H1 (cell line): ENCODE measurements at regions not wholly inside any gene's neighbourhood (a gene's known extent, or its start where the extent isn't known, plus 50 kb on each side); places are given as distances from the start of the nearest gene placed in this dataset.

Source experiments
- CTCF ChIA-PET: fragments of 300-600 bp; sonication (Branson Sonifier 250); formaldehyde crosslinking; loops from one replicate; lab custom pipeline; 2021; ENCODE audit not compliant: partially characterized antibody; lab: Charles Lee
- POLR2A ChIA-PET: fragments of 300-600 bp; sonication (Branson Sonifier 250); formaldehyde crosslinking; loops from one replicate; lab custom pipeline; 2021; ENCODE audit warnings: inconsistent platforms; ENCODE audit not compliant: partially characterized antibody; lab: Charles Lee
- DNase-seq, 2 experiments: peaks; one replicate each; pipeline versions ENCODE4 v3.0.0 to v3.0.0-alpha.2; 2010 to 2022; ENCODE audit warnings: low spot score in 2 of 2, low read depth in 1 of 2, mixed read lengths in 1 of 2
- FAIRE-seq: peaks from 2 replicates; lab custom pipeline; 2011; peaks lifted over from hg19 to GRCh38; lab: Jason Lieb, UNC
- H2AFZ ChIP-seq: 2 replicates; pipeline ENCODE4 v1.8.1; 2012; ENCODE audit warnings: low read length, inconsistent platforms
- H2AK5ac ChIP-seq: 2 replicates; pipeline ENCODE4 v1.6.1; 2013; ENCODE audit warnings: low read depth, low read length
- H2BK120ac ChIP-seq: replicated peaks from 2 replicates; pipeline ENCODE3; 2013; ENCODE audit warnings: low read depth, low read length, inconsistent platforms
- H2BK12ac ChIP-seq: 2 replicates; pipeline ENCODE4 v1.6.1; 2013; ENCODE audit warnings: low read depth, low read length
- H2BK15ac ChIP-seq: 2 replicates; pipeline ENCODE4 v1.6.1; 2013; ENCODE audit warnings: low read length
- H2BK20ac ChIP-seq: 2 replicates; pipeline ENCODE4 v1.6.1; 2013; ENCODE audit warnings: low read length
- H2BK5ac ChIP-seq: 2 replicates; pipeline ENCODE4 v1.6.1; 2013; ENCODE audit warnings: low read depth, low read length
- H3K14ac ChIP-seq: 2 replicates; pipeline ENCODE4 v1.6.1; 2013; ENCODE audit warnings: inconsistent platforms; ENCODE audit not compliant: insufficient read length
- H3K18ac ChIP-seq: 2 replicates; pipeline ENCODE4 v1.6.1; 2013; ENCODE audit warnings: low read length; ENCODE audit errors: extremely low read depth
- H3K23ac ChIP-seq: 2 replicates; pipeline ENCODE4 v1.6.1; 2013; ENCODE audit warnings: inconsistent platforms; ENCODE audit not compliant: insufficient read length
- H3K23me2 ChIP-seq: 2 replicates; pipeline ENCODE4 v1.6.1; 2013; ENCODE audit warnings: low read depth, low read length
- H3K27ac ChIP-seq: 2 replicates; pipeline ENCODE4 v1.6.1; 2011; ENCODE audit warnings: low read depth, low read length, inconsistent platforms
- H3K27me3 ChIP-seq, 4 experiments: replicated peaks in 1 of 4; 1 replicate in 1 of 4; 2 replicates in 3 of 4; pipeline versions ENCODE4 v1.6.1 to v1.8.1; 2011 to 2013; ENCODE audit warnings: low read length in 3 of 4, mild to moderate bottlenecking in 3 of 4, inconsistent platforms in 2 of 4, mixed read lengths in 2 of 4, moderate library complexity in 1 of 4; ENCODE audit not compliant: control insufficient read depth in 3 of 4, insufficient read depth in 3 of 4; ENCODE audit errors: extremely low read depth in 1 of 4
- H3K36me3 ChIP-seq, 4 experiments: 2 replicates each; pipeline versions ENCODE4 v1.6.1 to v1.8.1; 2011 to 2013; ENCODE audit warnings: mild to moderate bottlenecking in 4 of 4, low read length in 3 of 4, moderate library complexity in 2 of 4, control low read depth in 1 of 4, inconsistent platforms in 1 of 4; ENCODE audit not compliant: insufficient read depth in 4 of 4, control insufficient read depth in 2 of 4
- H3K4ac ChIP-seq: replicated peaks from 2 replicates; pipeline ENCODE3; 2013; ENCODE audit warnings: low read length, low read depth, mixed read lengths, inconsistent platforms; ENCODE audit not compliant: insufficient read length
- H3K4me1 ChIP-seq, 4 experiments: replicated peaks in 1 of 4; 1 replicate in 1 of 4; 2 replicates in 3 of 4; pipeline versions ENCODE4 v1.6.1 to v1.8.1; 2011 to 2013; ENCODE audit warnings: low read length in 3 of 4, inconsistent platforms in 2 of 4, mixed read lengths in 1 of 4; ENCODE audit not compliant: insufficient read depth in 4 of 4, control insufficient read depth in 3 of 4
- H3K4me2 ChIP-seq, 2 experiments: 2 replicates each; pipeline versions ENCODE4 v1.6.1 to v1.8.1; 2011 to 2013; ENCODE audit warnings: low read depth in 2 of 2, low read length in 2 of 2, control low read depth in 1 of 2, inconsistent platforms in 1 of 2, mild to moderate bottlenecking in 1 of 2; ENCODE audit not compliant: insufficient read depth in 1 of 2
- H3K4me3 ChIP-seq, 4 experiments: fragments of 200-600, 300-600 bp in 1 of 4; sonication (generic), shearing (Covaris generic), sonication (Bioruptor Twin) in 1 of 4; 2 replicates each; pipeline versions ENCODE4 v1.5.1 to v1.8.1; 2011 to 2016; ENCODE audit warnings: low read length in 4 of 4, low read depth in 3 of 4, control low read depth in 2 of 4, inconsistent platforms in 2 of 4, mild to moderate bottlenecking in 2 of 4, mixed read lengths in 1 of 4, moderate library complexity in 1 of 4; ENCODE audit not compliant: insufficient read depth in 2 of 4; ENCODE audit errors: extremely low read depth in 1 of 4
- H3K56ac ChIP-seq: replicated peaks from 2 replicates; pipeline ENCODE3; 2013; ENCODE audit warnings: low read depth, mild to moderate bottlenecking, mixed read lengths, low read length, inconsistent platforms; ENCODE audit not compliant: insufficient read length
- H3K79me1 ChIP-seq: 2 replicates; pipeline ENCODE4 v1.6.1; 2013; ENCODE audit warnings: low read depth, low read length, control low read depth
- H3K79me2 ChIP-seq, 2 experiments: 2 replicates each; pipeline versions ENCODE4 v1.6.1 to v1.8.1; 2012 to 2013; ENCODE audit warnings: low read length in 2 of 2, mild to moderate bottlenecking in 2 of 2, inconsistent platforms in 1 of 2; ENCODE audit not compliant: insufficient read depth in 2 of 2, control insufficient read depth in 1 of 2
- H3K9ac ChIP-seq, 4 experiments: replicated peaks in 1 of 4; 1 replicate in 1 of 4; 2 replicates in 3 of 4; pipeline versions ENCODE4 v1.6.1 to v1.8.1; 2011 to 2013; ENCODE audit warnings: low read depth in 3 of 4, low read length in 3 of 4, control low read depth in 2 of 4, mild to moderate bottlenecking in 2 of 4, moderate library complexity in 2 of 4, inconsistent platforms in 1 of 4; ENCODE audit errors: extremely low read depth in 1 of 4
- H3K9me3 ChIP-seq, 2 experiments: 2 replicates each; pipeline versions ENCODE4 v1.6.1 to v1.8.1; 2012 to 2013; ENCODE audit warnings: mild to moderate bottlenecking in 2 of 2, moderate library complexity in 2 of 2, control low read depth in 1 of 2, inconsistent platforms in 1 of 2, low read depth in 1 of 2, low read length in 1 of 2, mixed read lengths in 1 of 2; ENCODE audit not compliant: insufficient read depth in 2 of 2
- H4K20me1 ChIP-seq, 2 experiments: replicated peaks in 1 of 2; 2 replicates each; pipeline versions ENCODE3 to v1.8.1; 2011 to 2013; ENCODE audit warnings: inconsistent platforms in 2 of 2, low read length in 2 of 2, mild to moderate bottlenecking in 1 of 2; ENCODE audit not compliant: insufficient read depth in 2 of 2, control insufficient read depth in 1 of 2
- H4K5ac ChIP-seq: 2 replicates; pipeline ENCODE4 v1.6.1; 2013; ENCODE audit warnings: low read length, low read depth, mixed read lengths, inconsistent platforms; ENCODE audit not compliant: insufficient read length
- H4K8ac ChIP-seq: 2 replicates; pipeline ENCODE4 v1.8.0; 2013; ENCODE audit warnings: mild to moderate bottlenecking, moderate library complexity, low read length, inconsistent platforms; ENCODE audit not compliant: insufficient read depth; ENCODE audit errors: extremely low read depth
- H4K91ac ChIP-seq: replicated peaks from 2 replicates; pipeline ENCODE3; 2013; ENCODE audit warnings: low read length, mixed read lengths, inconsistent platforms; ENCODE audit not compliant: insufficient read length
- CEBPB ChIP-seq: IDR thresholded peaks from 2 replicates; pipeline ENCODE4 v1.6.1; 2012; ENCODE audit warnings: low read depth, low read length
- CHD1 ChIP-seq: IDR thresholded peaks from 2 replicates; pipeline ENCODE4 v1.6.1; 2012; ENCODE audit warnings: low read depth, low read length, improper control_type of control experiment
- E2F6 ChIP-seq: IDR thresholded peaks from 2 replicates; pipeline ENCODE4 v1.6.1; 2012; ENCODE audit warnings: inconsistent platforms
- EGR1 ChIP-seq: IDR thresholded peaks from 2 replicates; pipeline ENCODE4 v1.6.1; 2011; ENCODE audit warnings: low read depth, low read length, borderline replicate concordance
- POLR2AphosphoS5 ChIP-seq: IDR thresholded peaks from 2 replicates; pipeline ENCODE4 v1.6.1; 2011; ENCODE audit warnings: low read depth, low read length
- RXRA ChIP-seq: IDR thresholded peaks from 2 replicates; pipeline ENCODE4 v1.6.1; 2011; ENCODE audit warnings: low read depth, mild to moderate bottlenecking, low read length, moderate library complexity; ENCODE audit not compliant: insufficient read depth
- SAP30 ChIP-seq: fragments of 300-600 bp; sonication (generic); IDR thresholded peaks from 2 replicates; pipeline ENCODE4 v1.7.1; 2012; ENCODE audit warnings: low read length, moderate library complexity, mild to moderate bottlenecking, inconsistent platforms; ENCODE audit not compliant: insufficient read depth, insufficient replicate concordance
- SP4 ChIP-seq: IDR thresholded peaks from 2 replicates; pipeline ENCODE4 v1.6.1; 2012; ENCODE audit warnings: low read length, inconsistent platforms
- WGBS, 2 experiments: shearing (Covaris generic) in 1 of 2; methylation state at CpG; one replicate each; pipeline versions ENCODE4 v1.1.6 to v1.1.7; 2013 to 2015; ENCODE audit warnings: low lambda C conversion rate in 2 of 2, mixed read lengths in 2 of 2, inconsistent platforms in 1 of 2, low coverage in 1 of 2, missing lambda C conversion rate in 1 of 2; ENCODE audit not compliant: insufficient replicate concordance in 2 of 2, insufficient coverage in 1 of 2, insufficient read length in 1 of 2; ENCODE audit errors: extremely low coverage in 1 of 2, missing lambda C conversion rate in 1 of 2; 5-methylcytosine and 5-hydroxymethylcytosine counted together

GRCh38 chr4:183806341-183806740 lies 98.8 kb upstream of the STOX2 start:
- Histone ChIP-seq H2BK5ac (no peak overlapping the region), H3K56ac (no peak overlapping the region), H3K79me2 (no peaks in the 10 kb centered on the region; a peak in 1 of 4 replicates), H3K36me3 (no peaks in the 10 kb centered on the region)
- no peak for TF ChIP-seq CHD1
- TF ChIP-seq POLR2AphosphoS5, result no peak
- TF ChIP-seq EGR1, result no peak
- no peak for TF ChIP-seq CEBPB
- TF ChIP-seq SP4, result no peak
- TF ChIP-seq RXRA, result no peak
- no peak for TF ChIP-seq SAP30
- TF ChIP-seq E2F6, result no peak
- TF ChIP-seq, all 59 proteins: peak for 0
- DNase-seq, result no peak
- Histone ChIP-seq H2BK12ac (no peak overlapping the region), H3K4me2 (no peak overlapping the region), H4K5ac (no peak overlapping the region), H3K4ac (no peak overlapping the region), H2BK15ac (no peak overlapping the region), H3K23ac (no peak overlapping the region), H2BK120ac (no peak overlapping the region), H3K27me3 (no peaks in the 10 kb centered on the region), H3K9me3 (no peaks in the 10 kb centered on the region), H3K23me2 (no peaks in the 10 kb centered on the region), H4K91ac (no peak overlapping the region), H3K27ac (no peak overlapping the region), H3K14ac (no peak overlapping the region), H3K18ac (no peak overlapping the region), H4K8ac (no peak overlapping the region; the same call in 1 of the 2 replicates), H2BK20ac (no peak overlapping the region), H3K9ac (no peak overlapping the region), H2AK5ac (no peak overlapping the region), H3K4me3 (no peak overlapping the region), H3K79me1 (no peaks in the 10 kb centered on the region), H2AFZ (no peak overlapping the region), H4K20me1 (no peaks in the 10 kb centered on the region), H3K4me1 (peaks cover 0 to 3% (median 2%) of the 10 kb centered on the region in 4 experiments; a peak in 3 of 7 replicates)
- ChIA-PET CTCF (interaction anchor here (0.6 to 1.4 kb wide), 5 partner anchors 89 to 1287 kb away, joined by 3 to 6 read pairs (median 3); no protein-coding TSS in a partner anchor), POLR2A (no interaction called here)
- FAIRE-seq, result no peak
- 83% methylated on average over 11 of the region's 11 CpGs; no CpG with 5 or more reads in 1 of the 2 experiments for WGBS, 2 experiments
